Central memory CD4-positive, alpha-beta T cell (primary cell): ENCODE measurements at regions not wholly inside any gene's neighbourhood (a gene's known extent, or its start where the extent isn't known, plus 50 kb on each side); places are given as distances from the start of the nearest gene placed in this dataset.

Experiments used
- DNase-seq: peaks from one replicate; pipeline ENCODE4 v3.0.0; 2022

GRCh38 chr20:12305188-12305950, 387.7 kb downstream of the BTBD3 start:
- DNase-seq: no peak

GRCh38 chr20:12306107-12306506, 388.4 kb downstream of the BTBD3 start:
- DNase-seq: no peak

- no peak for DNase-seq
Measured at GRCh38 chr20:12311094-12311865, 393.6 kb downstream of the BTBD3 start.

GRCh38 chr20:12315652-12316051, 398.0 kb downstream of the BTBD3 start:
- no peak for DNase-seq

GRCh38 chr20:12316794-12317193, 399.1 kb downstream of the BTBD3 start:
- no peak for DNase-seq

GRCh38 chr20:12317433-12317832, 399.7 kb downstream of the BTBD3 start:
- no peak for DNase-seq

- DNase-seq: no peak
Measured at GRCh38 chr20:12318043-12318442, 400.4 kb downstream of the BTBD3 start.

GRCh38 chr20:12321736-12322135, 404.0 kb downstream of the BTBD3 start:
- DNase-seq: no peak

GRCh38 chr20:12327205-12327604, 409.5 kb downstream of the BTBD3 start:
- no peak for DNase-seq

GRCh38 chr20:12331236-12331635, 413.5 kb downstream of the BTBD3 start:
- DNase-seq: no peak

- no peak for DNase-seq
Measured at GRCh38 chr20:12337601-12338000, 419.9 kb downstream of the BTBD3 start.

- no peak for DNase-seq
Measured at GRCh38 chr20:12345978-12346377, 428.3 kb downstream of the BTBD3 start.

GRCh38 chr20:12353842-12354241, 436.1 kb downstream of the BTBD3 start:
- no peak for DNase-seq

GRCh38 chr20:12354725-12355124, 437.0 kb downstream of the BTBD3 start:
- no peak for DNase-seq

GRCh38 chr20:12355185-12355584, 437.5 kb downstream of the BTBD3 start:
- DNase-seq: no peak

- DNase-seq: no peak
Measured at GRCh38 chr20:12358006-12358654, 440.4 kb downstream of the BTBD3 start.

- DNase-seq: no peak
Measured at GRCh38 chr20:12358655-12359009, 440.9 kb downstream of the BTBD3 start.

- no peak for DNase-seq
Measured at GRCh38 chr20:12371990-12372389, 454.3 kb downstream of the BTBD3 start.

- DNase-seq: no peak
Measured at GRCh38 chr20:12372557-12372956, 454.9 kb downstream of the BTBD3 start.

- DNase-seq: no peak
Measured at GRCh38 chr20:12375967-12376366, 458.3 kb downstream of the BTBD3 start.

GRCh38 chr20:12383821-12384220, 466.1 kb downstream of the BTBD3 start:
- DNase-seq: no peak

GRCh38 chr20:12386821-12387220, 469.1 kb downstream of the BTBD3 start:
- no peak for DNase-seq

- DNase-seq: no peak
Measured at GRCh38 chr20:12391099-12391498, 473.4 kb downstream of the BTBD3 start.

- no peak for DNase-seq
Measured at GRCh38 chr20:12394786-12395185, 477.1 kb downstream of the BTBD3 start.
